ENCODE measurements at regions not wholly inside any gene's neighbourhood (a gene's known extent, or its start where the extent isn't known, plus 50 kb on each side); places are given as distances from the start of the nearest gene placed in this dataset.

DNA sequence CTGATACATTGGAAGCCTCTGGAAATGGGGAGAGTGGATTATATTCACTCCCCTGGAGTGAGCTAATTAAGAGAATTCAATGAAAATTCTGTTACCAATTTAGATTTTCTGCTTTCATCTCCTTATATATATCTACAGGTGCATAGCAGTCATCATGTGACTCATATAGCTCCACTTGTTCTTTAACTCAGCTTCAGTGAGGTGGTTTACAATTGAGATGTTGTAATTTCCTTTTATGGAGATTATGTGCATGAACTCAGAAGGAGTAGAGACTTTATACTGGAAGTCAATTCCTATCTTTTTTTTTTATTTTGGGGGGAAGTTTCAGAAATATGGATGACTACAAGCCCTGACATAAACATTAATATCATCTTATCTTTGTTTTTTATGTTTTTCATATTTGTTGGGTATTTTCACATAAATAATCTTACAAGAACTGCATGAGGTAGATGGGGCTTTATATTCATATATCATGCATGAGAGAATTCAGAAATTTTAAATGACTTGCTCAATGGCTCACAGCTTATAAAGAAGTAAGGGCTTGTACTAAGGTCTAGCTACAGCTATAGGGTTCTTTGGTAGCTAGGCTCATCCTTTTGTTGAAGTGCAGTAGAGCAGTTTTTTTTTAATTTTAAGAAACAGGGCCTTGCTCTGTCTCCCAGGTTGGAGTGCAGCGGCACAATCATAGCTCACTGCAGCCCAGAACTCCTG, 92.3 kb upstream of the SCAF11 start:
- Histone ChIP-seq H3K4me3 (ENCODE audit: low read length) (no peak overlapping the region), H3K9ac (ENCODE audit: low read length) (no peak overlapping the region), H3K27ac (ENCODE audit: low read length) (no peak overlapping the region), H4K20me1 (ENCODE audit: insufficient read depth) (no peaks in the 10 kb centered on the region), H3F3A (ENCODE audit: insufficient read depth, low read length, poor library complexity, severe bottlenecking) (no peaks in the 10 kb centered on the region), H2AFZ (ENCODE audit: low read depth, low read length) (no peak overlapping the region), H3K9me3 (ENCODE audit: low read length) (peaks cover 11% of the 10 kb centered on the region), H3K9me2 (ENCODE audit: insufficient read depth, low read length) (no peaks in the 10 kb centered on the region), H3K27me3 (ENCODE audit: insufficient read depth, low read depth, low read length) (no peaks in the 10 kb centered on the region), H3K4me2 (ENCODE audit: low read length) (no peak overlapping the region), H3K36me3 (ENCODE audit: insufficient read depth, low read length) (no peaks in the 10 kb centered on the region), H3K79me2 (replicated peaks; ENCODE audit: insufficient read depth, low read length) (no peaks in the 10 kb centered on the region)
- TF ChIP-seq, protein P1, sequence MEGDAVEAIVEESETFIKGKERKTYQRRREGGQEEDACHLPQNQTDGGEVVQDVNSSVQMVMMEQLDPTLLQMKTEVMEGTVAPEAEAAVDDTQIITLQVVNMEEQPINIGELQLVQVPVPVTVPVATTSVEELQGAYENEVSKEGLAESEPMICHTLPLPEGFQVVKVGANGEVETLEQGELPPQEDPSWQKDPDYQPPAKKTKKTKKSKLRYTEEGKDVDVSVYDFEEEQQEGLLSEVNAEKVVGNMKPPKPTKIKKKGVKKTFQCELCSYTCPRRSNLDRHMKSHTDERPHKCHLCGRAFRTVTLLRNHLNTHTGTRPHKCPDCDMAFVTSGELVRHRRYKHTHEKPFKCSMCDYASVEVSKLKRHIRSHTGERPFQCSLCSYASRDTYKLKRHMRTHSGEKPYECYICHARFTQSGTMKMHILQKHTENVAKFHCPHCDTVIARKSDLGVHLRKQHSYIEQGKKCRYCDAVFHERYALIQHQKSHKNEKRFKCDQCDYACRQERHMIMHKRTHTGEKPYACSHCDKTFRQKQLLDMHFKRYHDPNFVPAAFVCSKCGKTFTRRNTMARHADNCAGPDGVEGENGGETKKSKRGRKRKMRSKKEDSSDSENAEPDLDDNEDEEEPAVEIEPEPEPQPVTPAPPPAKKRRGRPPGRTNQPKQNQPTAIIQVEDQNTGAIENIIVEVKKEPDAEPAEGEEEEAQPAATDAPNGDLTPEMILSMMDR (IDR thresholded peaks at IDR 0.05; ENCODE audit: poor library complexity, severe bottlenecking) = no peak
- no peak for TF ChIP-seq POLR2AphosphoS5 (IDR thresholded peaks at IDR 0.05)
- no peak for TF ChIP-seq EZH2 (IDR thresholded peaks at IDR 0.05; ENCODE audit: borderline replicate concordance, insufficient read depth, low read length, poor library complexity, severe bottlenecking)

DNA sequence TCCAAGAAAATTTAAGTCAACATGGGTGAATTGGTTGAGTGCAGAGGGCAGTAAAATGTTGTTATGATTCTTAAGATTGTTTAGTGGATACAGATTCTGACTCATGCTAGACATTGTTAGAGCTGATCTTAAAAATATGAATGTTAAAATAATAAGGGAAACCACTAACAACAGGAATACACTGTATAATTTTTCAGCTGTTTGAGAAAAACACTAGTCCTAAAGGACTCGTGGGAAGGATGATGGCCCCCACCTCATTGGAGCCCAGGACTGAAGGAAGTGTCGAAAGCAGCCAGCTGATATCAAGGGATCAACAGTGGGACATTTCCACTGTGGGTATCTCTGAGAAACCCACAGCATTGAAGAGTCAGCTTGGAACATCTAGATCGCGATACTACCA, 82.9 kb upstream of the SCAF11 start:
- no peak overlapping the region for H3K9ac ChIP-seq (ENCODE audit: low read length)
- no peaks in the 10 kb centered on the region for H3K79me2 ChIP-seq (replicated peaks; ENCODE audit: insufficient read depth, low read length)
- H3F3A ChIP-seq (ENCODE audit: insufficient read depth, low read length, poor library complexity, severe bottlenecking) = no peaks in the 10 kb centered on the region
- no peak overlapping the region for H3K4me2 ChIP-seq (ENCODE audit: low read length)
- H3K27ac ChIP-seq (ENCODE audit: low read length) = no peak overlapping the region
- H4K20me1 ChIP-seq (ENCODE audit: insufficient read depth) = no peaks in the 10 kb centered on the region
- H3K36me3 ChIP-seq (ENCODE audit: insufficient read depth, low read length) = no peaks in the 10 kb centered on the region
- H3K9me2 ChIP-seq (ENCODE audit: insufficient read depth, low read length) = no peaks in the 10 kb centered on the region
- no peaks in the 10 kb centered on the region for H3K27me3 ChIP-seq (ENCODE audit: insufficient read depth, low read depth, low read length)
- TF ChIP-seq TAF1 (IDR thresholded peaks at IDR 0.05; ENCODE audit: low read depth) (no peak), RAD21 (conservative IDR thresholded peaks at IDR 0.05) (no peak), POLR2AphosphoS5 (IDR thresholded peaks at IDR 0.05) (no peak), EZH2 (IDR thresholded peaks at IDR 0.05; ENCODE audit: borderline replicate concordance, insufficient read depth, low read length, poor library complexity, severe bottlenecking) (no peak), EP300 (conservative IDR thresholded peaks at IDR 0.05; ENCODE audit: poor library complexity, severe bottlenecking) (no peak), SMC3 (conservative IDR thresholded peaks at IDR 0.05; ENCODE audit: poor library complexity) (no peak), MXI1 (conservative IDR thresholded peaks at IDR 0.05; ENCODE audit: poor library complexity, severe bottlenecking) (no peak)
- TF ChIP-seq, protein P2, sequence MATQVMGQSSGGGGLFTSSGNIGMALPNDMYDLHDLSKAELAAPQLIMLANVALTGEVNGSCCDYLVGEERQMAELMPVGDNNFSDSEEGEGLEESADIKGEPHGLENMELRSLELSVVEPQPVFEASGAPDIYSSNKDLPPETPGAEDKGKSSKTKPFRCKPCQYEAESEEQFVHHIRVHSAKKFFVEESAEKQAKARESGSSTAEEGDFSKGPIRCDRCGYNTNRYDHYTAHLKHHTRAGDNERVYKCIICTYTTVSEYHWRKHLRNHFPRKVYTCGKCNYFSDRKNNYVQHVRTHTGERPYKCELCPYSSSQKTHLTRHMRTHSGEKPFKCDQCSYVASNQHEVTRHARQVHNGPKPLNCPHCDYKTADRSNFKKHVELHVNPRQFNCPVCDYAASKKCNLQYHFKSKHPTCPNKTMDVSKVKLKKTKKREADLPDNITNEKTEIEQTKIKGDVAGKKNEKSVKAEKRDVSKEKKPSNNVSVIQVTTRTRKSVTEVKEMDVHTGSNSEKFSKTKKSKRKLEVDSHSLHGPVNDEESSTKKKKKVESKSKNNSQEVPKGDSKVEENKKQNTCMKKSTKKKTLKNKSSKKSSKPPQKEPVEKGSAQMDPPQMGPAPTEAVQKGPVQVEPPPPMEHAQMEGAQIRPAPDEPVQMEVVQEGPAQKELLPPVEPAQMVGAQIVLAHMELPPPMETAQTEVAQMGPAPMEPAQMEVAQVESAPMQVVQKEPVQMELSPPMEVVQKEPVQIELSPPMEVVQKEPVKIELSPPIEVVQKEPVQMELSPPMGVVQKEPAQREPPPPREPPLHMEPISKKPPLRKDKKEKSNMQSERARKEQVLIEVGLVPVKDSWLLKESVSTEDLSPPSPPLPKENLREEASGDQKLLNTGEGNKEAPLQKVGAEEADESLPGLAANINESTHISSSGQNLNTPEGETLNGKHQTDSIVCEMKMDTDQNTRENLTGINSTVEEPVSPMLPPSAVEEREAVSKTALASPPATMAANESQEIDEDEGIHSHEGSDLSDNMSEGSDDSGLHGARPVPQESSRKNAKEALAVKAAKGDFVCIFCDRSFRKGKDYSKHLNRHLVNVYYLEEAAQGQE (IDR thresholded peaks at IDR 0.05; ENCODE audit: borderline replicate concordance) = no peak
- TF ChIP-seq, protein P1 (IDR thresholded peaks at IDR 0.05; ENCODE audit: poor library complexity, severe bottlenecking) = no peak
- H2AFZ ChIP-seq (ENCODE audit: low read depth, low read length) = no peak overlapping the region
- peaks cover 4% of the 10 kb centered on the region for H3K9me3 ChIP-seq (ENCODE audit: low read length)
- no peak overlapping the region for H3K4me3 ChIP-seq (ENCODE audit: low read length)
